SKM-1 (cell line): ENCODE measurements at regions not wholly inside any gene's neighbourhood (a gene's known extent, or its start where the extent isn't known, plus 50 kb on each side); places are given as distances from the start of the nearest gene placed in this dataset.

Experiments
- DNase-seq: peaks from one replicate; lab custom pipeline; 2025; ENCODE audit not compliant: unreplicated experiment; lab: John Stamatoyannopoulos, UW

DNA sequence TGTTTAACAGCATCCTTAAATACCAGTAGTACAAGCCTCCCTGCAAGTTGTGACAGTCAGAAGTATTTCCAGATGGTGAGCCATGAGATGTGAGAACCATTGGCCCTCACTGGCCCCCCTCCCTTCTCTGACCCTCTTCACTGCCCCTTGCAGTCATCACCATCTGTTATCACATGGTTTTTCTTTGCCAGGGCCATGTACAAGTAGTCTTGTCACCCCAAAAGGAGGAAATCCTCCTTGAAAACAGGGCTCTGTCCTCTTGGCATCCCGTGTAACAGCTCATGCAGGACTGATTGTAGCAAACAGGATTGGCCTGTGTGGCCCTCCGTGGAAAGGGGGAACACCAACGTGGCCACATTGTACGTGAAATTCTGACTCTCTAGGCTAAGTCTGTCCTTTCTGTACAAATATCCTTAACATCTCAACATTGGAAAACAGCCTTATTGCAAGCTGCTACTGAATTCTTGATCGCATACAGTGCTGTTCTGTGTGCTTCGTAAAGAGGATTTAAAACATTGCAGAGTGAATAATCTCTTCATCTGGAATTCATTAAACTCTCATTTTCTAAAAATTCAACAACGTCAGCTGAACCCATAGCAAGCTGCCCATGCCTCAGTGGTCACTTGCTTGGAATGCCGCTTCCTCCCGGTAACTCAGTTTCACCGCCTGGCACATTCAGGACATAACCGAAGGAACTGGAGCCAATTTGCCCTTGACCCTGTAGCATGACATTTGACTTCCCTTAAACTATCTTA is 171.7 kb downstream of the ATPSCKMT start:
- no peak for DNase-seq

DNA sequence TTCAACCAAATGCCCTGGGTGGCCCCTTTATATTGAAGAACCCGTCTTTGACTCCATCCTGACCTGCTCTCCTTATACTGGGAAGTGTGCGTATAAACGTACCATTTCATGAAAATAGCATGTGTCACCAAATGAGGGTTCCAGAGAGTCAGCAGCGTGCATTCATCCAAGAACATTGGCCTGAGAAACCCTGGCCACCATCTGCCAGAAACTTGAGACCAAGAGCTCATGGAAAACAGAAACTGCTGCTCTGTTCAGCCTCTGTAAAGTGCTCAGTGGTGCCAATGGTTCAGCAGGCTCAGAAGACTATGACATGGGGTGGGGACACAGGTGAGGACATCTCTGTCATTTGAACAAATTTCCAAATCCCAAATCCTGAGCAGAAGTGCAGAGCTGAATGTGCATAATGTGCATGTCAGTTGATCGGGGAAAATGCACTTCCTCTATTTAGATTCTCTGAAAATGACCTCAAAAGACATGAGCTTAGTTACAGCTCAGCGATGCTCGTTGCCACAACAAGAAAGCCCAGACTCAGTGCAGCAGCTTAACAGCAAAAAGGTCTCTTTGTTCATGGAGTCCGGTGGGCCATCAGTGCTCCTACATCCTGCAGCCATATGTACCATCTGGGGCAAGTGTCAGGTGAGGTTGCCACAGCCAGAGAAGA is 176.1 kb downstream of the ATPSCKMT start:
- DNase-seq: no peak

DNA sequence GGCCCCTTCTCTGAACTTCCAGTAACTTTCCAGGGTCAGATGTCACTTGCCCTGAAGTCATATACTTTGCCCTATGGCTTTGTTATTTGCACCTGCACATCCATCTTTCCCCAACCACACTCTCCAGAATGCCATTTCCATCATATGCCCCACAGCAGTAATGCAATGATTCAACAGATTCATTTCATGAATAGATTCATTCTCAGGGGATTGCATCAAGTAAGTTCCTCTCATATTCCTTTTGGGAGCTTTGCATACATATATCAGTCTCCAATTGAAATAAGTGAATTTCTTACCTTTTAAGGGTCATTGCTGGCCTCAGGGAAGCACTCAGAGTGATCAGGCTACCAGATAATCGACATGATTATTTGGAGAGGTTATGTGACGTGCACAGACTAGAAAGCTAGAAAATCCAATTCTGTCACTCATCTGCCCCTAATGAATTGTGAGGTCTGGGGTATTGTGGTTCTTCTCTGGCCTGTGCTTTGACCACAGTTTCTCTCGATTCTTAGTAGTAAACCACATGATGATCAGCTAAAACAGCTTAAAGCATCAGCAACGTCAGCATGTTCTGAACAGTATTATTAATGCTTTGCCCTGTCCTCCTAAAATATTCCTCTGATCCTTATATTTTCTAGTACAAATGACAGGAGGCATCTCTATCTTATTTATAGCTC is 179.9 kb downstream of the ATPSCKMT start:
- DNase-seq: no peak

DNA sequence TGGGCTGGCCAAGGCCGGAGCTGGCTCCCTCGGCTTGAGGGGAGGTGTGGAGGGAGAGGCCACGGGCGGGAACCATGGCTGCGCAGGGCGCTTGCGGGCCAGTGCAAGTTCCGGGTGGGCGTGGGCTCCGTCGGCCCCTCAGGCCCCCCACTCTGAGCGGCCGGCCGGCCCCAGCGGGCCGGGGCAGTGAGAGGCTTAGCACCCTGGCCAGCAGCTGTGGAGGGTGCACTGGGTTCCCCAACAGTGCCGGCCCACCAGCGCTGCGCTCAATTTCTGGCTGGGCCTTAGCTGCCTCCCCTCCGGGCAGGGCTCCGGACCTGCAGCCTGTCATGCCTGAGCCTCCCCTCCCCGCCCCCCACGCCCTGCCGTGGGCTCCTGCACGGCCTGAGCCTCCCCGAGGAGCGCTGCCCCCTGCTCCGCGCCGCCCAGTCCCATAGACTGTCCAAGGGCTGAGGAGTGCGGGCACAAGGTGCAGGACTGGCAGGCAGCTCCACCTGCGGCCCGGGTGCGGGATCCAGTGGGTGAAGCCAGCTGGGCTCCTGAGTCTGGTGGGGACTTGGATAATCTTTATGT is 184.2 kb downstream of the ATPSCKMT start:
- DNase-seq: no peak

DNA sequence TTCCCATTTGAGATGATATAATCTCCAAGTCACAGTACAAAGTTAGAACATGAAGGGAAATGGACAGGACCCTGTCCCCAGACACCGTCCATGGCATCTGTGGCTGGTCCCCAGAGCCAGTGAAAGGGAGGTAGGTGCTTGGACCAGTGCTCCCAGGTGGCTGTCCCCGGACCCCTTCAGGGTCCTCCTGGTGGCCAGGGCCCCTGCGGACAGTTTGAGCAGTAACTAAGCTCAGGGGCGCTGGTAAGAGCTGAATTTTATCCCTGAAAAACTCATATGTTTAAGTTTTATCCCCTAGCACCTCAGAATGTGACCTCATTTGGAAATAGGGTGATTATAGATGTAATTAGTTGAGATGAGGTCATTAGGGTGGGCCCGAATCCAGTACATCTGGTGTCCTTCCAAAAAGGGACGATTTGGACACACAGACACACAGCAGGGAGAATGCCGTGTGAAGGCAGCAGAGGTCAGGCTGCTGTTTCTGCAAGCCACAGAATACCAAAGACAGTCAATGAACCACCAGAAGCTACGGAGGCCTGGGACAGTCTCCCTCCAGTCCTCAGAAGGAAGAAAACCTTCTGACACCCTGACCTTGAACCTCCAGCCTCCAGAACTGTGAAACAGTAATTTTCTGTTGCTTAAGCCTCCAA is 185.0 kb downstream of the ATPSCKMT start:
- no peak for DNase-seq

DNA sequence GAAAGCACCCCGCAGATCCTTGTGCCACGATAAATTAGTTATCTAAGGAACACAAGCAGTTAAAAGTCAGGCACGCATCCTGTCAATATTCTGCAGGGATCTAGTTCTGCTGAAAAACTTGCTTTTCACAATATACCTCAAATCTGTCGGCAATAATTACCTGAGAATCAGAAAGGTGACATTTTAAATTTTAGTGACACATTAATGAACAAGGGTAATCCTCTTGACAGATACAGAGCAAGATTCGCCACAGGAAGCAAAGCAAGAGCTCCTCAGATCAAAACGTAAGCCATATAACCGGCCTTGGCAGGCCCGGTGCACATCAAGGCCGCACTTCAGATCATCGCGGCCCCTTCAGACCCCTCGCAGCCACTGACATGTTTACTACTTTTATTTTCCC is 185.7 kb downstream of the ATPSCKMT start:
- DNase-seq: no peak

DNA sequence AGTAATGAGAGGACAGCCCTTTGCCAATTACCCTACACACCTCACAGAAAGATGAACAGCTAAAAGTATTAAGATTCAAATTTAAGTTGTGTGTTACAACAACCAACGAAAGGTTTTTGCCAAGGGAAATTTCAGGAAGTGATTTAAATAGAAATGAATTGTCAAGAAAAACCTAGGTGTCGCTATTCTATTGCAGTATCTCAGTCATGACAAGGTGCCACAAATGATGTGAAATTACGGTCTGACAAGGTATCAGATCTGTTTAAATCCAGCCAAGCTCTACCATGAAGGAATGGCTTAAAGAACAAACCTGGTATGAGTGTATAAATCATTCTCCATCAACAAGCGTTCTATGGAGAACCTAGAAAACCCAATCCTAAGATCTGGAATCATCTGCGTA is 189.7 kb downstream of the ATPSCKMT start:
- no peak for DNase-seq

DNA sequence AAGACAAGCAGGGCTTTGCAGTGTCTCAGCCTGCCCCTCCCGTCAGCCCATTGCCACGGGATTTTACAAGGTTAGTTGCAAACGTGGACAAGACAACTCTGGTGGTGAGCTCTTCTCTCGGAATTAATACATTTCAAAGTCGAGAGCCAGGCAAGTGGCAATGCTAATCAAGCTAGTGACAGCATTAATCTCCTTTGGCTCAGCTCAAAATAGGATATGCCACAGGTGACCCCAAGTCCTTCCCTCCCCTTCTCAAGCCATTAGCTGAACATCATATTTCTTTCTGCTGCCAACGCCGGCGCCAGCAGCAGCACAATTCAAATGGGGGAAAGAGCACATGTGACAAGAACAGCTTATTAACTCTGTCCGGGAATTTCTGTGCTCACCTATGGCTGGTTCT is 190.1 kb downstream of the ATPSCKMT start:
- no peak for DNase-seq

DNA sequence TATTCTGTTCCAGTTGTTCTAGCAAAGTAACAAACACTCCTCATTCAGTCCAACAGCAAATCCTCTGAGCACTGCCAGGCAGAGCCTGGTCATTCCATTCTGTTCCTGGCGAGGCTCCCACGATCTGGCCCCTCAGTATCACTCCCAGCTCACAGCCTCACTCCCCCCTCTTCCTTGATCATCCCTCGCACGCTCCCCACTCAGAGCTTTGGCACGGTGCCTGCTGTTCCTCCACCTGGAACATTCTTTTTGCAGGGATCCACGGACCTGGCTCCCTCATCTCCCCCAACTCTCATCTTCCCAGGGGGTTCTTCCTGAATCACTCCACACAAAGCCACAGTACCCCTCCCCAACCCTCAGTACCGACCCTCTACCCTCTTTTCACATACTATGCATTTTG is 192.3 kb downstream of the ATPSCKMT start:
- DNase-seq: no peak

DNA sequence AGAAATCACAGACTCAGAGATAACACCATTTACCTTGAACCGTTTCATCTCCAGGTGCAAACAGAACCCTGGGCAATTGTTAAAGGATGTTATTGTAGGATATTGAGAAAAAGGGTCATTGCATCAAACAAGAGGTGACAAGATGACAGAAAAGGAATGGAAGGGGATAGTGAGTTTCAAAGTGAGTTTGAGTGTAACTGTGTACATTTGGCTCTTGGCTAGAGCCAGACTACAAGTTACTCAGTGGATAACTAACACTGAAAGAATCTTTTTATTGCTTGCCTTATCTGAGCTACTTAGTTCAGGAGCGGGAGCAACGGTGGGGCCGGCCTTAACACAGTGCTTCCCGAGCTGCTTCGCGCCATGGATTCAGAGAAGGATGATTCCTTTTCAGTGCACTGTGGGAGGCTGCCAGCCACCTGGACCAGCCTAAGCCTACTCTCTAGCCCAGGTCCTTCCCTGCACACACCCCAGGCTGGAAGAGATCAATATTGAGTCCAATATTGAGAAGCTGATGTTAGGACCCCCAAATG is 193.4 kb downstream of the ATPSCKMT start:
- no peak for DNase-seq

DNA sequence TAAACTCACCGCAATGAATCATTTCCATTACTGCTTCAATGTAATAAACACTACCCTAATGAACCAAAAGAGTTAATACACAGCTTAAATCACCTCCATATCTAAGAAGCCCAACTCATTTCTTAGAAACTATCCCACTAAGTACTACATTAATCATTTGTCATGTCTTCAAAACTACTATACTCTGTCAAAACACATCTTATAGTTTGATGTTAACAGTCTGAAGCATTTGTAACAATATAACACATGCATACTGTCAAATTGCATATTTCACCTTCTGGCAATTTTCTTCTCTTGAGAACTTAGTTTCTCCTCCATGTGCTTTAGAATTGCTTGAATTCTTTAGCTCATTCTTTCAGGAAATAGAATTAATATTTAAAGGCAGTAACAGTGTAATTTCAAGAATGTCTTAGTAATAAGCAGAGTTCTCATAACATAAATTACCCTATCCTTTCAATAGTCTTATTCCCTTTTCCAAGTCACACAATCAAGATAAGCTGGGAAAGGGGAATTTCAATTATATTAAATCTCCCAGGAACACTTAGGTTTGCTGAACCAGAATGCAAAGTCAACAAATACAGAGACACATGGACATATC is 199.7 kb downstream of the ATPSCKMT start:
- no peak for DNase-seq

DNA sequence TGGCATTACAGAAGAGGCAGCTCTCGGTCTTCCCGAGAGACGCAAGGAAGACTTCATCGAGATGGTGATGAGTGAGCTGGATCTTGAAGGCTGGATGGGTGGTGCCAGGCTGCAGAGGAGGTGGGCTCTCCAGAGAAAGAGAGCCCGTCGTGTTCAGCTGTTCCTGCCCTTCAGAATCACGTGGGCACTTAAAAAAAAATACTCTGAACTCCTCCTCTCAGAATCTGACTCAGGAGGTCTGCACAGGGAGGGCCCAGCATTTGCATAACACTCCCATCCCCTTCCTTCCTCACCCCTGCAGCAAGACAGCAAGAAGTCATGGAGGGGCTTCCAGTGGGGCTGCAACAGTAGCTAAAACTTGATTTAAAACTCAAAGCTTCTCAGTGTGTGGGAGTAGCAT is 203.0 kb downstream of the ATPSCKMT start:
- DNase-seq: no peak

DNA sequence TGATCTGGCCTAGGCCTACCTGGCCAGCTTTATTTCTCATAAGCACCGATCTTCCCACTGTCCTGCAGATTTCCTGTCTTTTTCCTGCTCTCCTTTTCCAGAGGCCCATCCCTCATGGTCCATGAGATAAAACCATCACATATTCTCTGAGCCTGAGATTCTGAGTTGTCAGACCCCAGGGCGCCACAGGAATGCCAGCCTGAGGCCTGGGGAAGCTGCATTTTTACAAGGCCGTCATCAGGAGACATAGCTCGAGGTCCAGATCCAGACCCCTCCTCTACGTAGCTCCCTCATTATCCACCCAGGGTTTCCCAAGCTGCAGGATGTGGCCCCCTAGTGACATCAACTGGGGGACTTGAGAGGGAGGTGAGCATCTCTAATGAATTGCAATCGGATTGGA is 204.3 kb downstream of the ATPSCKMT start:
- no peak for DNase-seq

DNA sequence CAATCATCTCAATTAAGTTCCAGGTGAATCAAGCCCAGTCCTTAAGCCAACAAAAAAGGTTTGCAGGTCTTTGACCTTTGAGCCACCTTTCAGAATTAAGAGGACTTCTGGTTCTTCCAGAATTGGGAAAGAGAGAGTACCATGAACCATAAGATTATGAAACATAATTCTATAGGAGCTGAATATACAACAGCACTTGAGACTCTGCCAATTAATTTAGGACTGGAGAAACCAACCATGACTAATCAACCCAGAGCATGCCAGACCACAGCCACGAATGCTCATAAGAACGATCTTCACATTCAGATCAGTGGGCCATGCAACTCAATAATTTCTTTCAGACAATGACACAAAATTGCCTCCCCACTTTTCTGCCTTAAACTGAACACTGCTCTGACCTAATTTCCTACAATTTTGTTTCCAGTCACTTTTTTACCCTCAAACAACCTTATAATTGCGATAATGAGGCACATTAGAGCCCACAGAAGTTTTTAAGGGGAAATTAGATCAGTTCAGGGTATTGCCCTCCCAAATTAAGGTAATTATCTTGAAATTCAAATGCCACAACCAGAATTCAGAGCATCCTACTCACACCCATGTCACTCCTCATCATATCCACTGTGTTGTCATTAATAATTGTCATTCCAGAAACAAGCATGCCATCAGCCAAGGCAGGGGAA is 213.4 kb downstream of the ATPSCKMT start:
- no peak for DNase-seq

DNA sequence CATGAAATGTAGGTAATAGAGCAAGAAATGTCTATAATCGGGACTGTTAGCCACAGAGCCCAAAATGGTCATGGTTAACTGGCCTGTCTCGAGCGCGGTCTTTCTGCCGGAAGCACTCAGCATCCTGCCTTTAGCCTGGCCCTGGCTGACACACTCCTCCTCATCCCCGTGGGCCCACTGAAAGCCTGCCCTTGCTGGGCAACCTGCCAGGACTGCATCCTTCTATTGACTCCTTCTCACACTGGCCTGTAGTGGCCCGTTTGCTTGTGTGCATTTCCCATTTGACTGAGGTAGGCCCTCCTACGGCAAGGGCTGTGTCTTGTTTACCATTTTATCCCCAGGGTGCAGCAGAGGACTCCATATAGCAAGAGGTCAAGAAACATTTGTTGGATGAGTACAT is 215.7 kb downstream of the ATPSCKMT start:
- DNase-seq: no peak

DNA sequence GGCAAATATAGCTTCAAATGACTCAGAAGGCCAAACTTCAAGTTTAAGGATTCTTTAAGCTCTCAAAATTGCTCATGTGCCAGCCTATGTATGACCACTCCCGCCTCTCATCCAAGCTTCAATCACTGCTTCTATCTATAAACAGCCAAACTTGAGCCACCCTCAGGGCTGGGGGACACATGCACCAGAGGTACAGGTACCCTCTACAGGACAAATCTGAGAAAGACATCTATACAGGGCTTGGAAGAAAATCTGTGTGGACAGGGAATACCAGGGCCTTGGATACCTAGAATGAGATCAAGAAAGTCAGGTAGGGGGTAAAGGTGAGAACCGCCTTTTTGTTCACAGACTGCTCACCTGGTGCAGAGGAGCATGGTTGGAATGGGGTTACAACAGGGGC is 217.9 kb downstream of the ATPSCKMT start:
- no peak for DNase-seq

DNA sequence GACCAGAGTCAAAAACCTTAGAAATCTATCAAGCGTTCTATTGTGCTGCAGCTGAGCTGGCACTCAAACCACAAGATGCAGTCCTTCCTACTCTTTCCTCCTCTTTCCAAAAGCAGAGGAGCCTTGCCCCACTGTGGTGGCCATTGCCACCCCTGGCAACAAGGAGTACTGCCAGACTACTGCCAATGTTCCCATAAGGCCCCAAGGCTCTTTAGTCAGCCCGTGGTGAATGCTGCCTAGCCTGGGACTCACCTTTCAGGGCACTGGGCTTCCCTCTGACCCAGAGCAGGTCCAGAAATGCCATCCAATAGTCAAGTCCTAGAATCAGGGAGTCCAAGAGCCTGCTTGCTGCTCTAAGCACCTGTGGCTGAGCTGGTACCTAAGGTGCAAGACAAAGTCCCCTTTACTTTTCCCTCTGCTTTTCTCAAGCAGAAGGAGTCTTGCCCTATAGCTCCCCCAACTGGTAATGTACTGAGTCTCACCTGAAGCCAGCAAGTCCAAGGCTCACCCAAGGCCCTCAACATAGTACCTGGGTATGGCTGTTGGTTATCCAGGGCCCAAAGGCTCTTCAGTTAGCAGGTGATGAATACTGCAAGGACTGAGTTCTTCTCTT is 219.4 kb downstream of the ATPSCKMT start:
- no peak for DNase-seq

DNA sequence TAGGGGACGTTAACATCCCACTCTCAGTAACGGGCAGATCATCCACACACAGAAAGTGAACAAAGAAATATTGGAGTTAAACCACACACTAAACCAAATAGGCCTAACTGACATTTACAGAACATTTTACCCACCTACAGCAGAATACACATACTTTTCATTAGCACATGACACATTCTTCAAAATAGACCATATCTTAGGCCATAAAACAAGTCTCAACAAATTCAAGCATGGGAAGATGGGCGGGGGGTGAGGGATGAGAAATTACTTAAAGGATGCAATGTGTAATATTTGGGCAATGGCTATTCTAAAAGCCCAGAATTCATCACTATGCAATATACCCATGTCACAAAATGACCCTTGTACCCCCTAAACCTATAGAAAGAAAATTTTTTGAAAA is 226.2 kb downstream of the ATPSCKMT start:
- DNase-seq: no peak

DNA sequence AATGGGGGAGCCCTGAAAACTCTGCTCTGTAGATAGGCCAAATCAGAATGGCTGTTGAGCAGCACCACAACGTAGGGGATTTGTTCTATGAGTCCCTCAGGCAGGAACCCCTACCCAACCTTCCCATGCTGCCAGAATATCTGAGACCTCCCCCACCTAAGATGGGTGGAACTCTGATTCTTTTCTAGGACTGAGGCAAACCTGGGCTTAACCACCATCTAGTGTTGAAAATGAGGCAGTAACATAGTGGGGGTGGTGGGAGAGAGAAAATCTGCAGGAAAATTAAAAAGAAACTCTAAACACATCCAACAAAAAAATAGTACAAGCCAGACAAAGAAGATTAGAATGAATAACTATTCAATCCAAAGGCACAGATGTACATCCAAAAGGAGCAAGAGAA is 228.4 kb downstream of the ATPSCKMT start:
- no peak for DNase-seq

DNA sequence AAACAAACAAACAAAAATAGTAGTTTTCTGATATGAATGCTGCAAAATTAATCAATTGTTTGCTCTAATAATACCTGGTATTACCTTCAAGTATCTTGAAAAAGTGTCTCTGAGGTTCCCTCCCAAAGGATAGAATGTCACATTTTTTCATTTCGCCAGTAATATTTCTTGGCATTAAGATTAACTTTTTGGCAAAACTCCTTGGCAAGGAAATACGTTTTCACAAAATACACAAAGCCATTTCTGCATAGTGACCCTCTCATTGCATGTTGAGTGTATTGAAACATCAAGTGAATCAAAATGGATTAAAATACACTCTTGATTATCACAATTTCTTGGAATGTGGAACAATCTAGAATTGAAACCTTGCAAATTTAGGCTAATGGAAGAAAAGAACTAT is 230.5 kb downstream of the ATPSCKMT start:
- DNase-seq: no peak
